Endothelial cell (in vitro differentiated cells): ENCODE measurements at regions not wholly inside any gene's neighbourhood (a gene's known extent, or its start where the extent isn't known, plus 50 kb on each side); places are given as distances from the start of the nearest gene placed in this dataset.

Source experiments
- DNase-seq: peaks from one replicate; pipeline ENCODE4 v3.0.0; 2021; ENCODE audit warnings: low spot score
- H3K27ac Mint-ChIP-seq: one replicate; pipeline ENCODE4 v1.8.0; 2021; ENCODE audit warnings: mixed read lengths, inconsistent platforms; ENCODE audit not compliant: unreplicated experiment
- H3K27me3 Mint-ChIP-seq: one replicate; pipeline ENCODE4 v1.8.0; 2021; ENCODE audit warnings: mild to moderate bottlenecking, moderate library complexity, mixed read lengths, inconsistent platforms; ENCODE audit not compliant: unreplicated experiment
- H3K36me3 Mint-ChIP-seq: one replicate; pipeline ENCODE4 v1.8.0; 2021; ENCODE audit warnings: mild to moderate bottlenecking, low read depth, mixed read lengths, inconsistent platforms; ENCODE audit not compliant: unreplicated experiment
- H3K4me1 Mint-ChIP-seq: one replicate; pipeline ENCODE4 v1.8.0; 2021; ENCODE audit warnings: mild to moderate bottlenecking, mixed read lengths, inconsistent platforms; ENCODE audit not compliant: unreplicated experiment
- H3K4me3 Mint-ChIP-seq: one replicate; pipeline ENCODE4 v1.8.0; 2021; ENCODE audit warnings: mild to moderate bottlenecking, mixed read lengths, inconsistent platforms; ENCODE audit not compliant: unreplicated experiment
- H3K9me3 Mint-ChIP-seq: one replicate; pipeline ENCODE4 v1.8.0; 2021; ENCODE audit warnings: mixed read lengths, inconsistent platforms; ENCODE audit not compliant: unreplicated experiment
- TF ChIP-seq, protein P1 (sequence below): fragments of 200-600 bp; sonication (generic); IDR thresholded peaks from one replicate; pipeline ENCODE4 v1.5.0; 2021; ENCODE audit warnings: antibody characterized with exemption; ENCODE audit not compliant: unreplicated experiment

- Mint-ChIP-seq H3K4me1 (no peaks in the 10 kb centered on the region), H3K9me3 (no peaks in the 10 kb centered on the region), H3K4me3 (no peak overlapping the region), H3K36me3 (no peaks in the 10 kb centered on the region), H3K27ac (no peak overlapping the region), H3K27me3 (no peaks in the 10 kb centered on the region)
- DNase-seq, result no peak
- TF ChIP-seq, protein P1, sequence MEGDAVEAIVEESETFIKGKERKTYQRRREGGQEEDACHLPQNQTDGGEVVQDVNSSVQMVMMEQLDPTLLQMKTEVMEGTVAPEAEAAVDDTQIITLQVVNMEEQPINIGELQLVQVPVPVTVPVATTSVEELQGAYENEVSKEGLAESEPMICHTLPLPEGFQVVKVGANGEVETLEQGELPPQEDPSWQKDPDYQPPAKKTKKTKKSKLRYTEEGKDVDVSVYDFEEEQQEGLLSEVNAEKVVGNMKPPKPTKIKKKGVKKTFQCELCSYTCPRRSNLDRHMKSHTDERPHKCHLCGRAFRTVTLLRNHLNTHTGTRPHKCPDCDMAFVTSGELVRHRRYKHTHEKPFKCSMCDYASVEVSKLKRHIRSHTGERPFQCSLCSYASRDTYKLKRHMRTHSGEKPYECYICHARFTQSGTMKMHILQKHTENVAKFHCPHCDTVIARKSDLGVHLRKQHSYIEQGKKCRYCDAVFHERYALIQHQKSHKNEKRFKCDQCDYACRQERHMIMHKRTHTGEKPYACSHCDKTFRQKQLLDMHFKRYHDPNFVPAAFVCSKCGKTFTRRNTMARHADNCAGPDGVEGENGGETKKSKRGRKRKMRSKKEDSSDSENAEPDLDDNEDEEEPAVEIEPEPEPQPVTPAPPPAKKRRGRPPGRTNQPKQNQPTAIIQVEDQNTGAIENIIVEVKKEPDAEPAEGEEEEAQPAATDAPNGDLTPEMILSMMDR, result no peak
These were observed 134.0 kb upstream of the ETS2 start for GRCh38 chr21:38671773-38672172.

- Mint-ChIP-seq H3K27me3 (no peaks in the 10 kb centered on the region), H3K9me3 (no peaks in the 10 kb centered on the region), H3K27ac (no peak overlapping the region), H3K4me1 (no peaks in the 10 kb centered on the region), H3K36me3 (no peaks in the 10 kb centered on the region), H3K4me3 (no peak overlapping the region)
- no peak for DNase-seq
- TF ChIP-seq, protein P1, result no peak
These were observed 130.4 kb upstream of the ETS2 start for GRCh38 chr21:38675182-38675824.

- no peaks in the 10 kb centered on the region for H3K36me3 Mint-ChIP-seq
- H3K27ac Mint-ChIP-seq, result no peak overlapping the region
- no peak overlapping the region for H3K4me3 Mint-ChIP-seq
- peaks cover 2% of the 10 kb centered on the region for H3K27me3 Mint-ChIP-seq
- DNase-seq, result no peak
- TF ChIP-seq, protein P1, result no peak
- H3K4me1 Mint-ChIP-seq, result no peaks in the 10 kb centered on the region
- H3K9me3 Mint-ChIP-seq, result no peaks in the 10 kb centered on the region
These were observed 126.9 kb upstream of the ETS2 start for GRCh38 chr21:38678827-38679226.

DNA sequence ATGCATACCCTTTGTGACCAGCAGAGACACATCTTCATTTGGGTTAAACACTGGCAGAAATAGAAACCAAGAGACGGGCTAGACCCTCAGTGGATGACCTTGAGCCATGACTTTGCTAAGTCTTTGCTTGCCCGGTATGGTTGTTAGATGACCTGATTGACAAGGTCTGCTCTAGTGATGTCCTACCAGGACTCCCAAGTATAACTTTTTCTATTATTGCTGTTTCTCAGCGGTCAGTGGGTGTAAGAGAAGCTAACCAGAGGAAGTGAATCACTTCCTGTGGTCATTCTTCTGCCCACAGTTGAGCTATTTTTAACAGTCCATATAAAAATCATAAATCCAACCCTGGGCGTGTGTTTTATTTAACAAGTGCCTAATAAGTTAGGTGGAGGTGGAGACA, 126.2 kb upstream of the ETS2 start:
- DNase-seq, result no peak
- H3K27ac Mint-ChIP-seq, result no peak overlapping the region

GRCh38 chr21:38680401-38680800, 125.3 kb upstream of the ETS2 start:
- no peak overlapping the region for H3K4me3 Mint-ChIP-seq
- no peak for DNase-seq
- H3K36me3 Mint-ChIP-seq, result no peaks in the 10 kb centered on the region
- no peaks in the 10 kb centered on the region for H3K9me3 Mint-ChIP-seq
- H3K4me1 Mint-ChIP-seq, result no peaks in the 10 kb centered on the region
- TF ChIP-seq, protein P1, result no peak
- peaks cover 2% of the 10 kb centered on the region for H3K27me3 Mint-ChIP-seq
- no peak overlapping the region for H3K27ac Mint-ChIP-seq

More for the DNA sequence above, 126.2 kb upstream of the ETS2 start:
- H3K4me1 Mint-ChIP-seq, result no peaks in the 10 kb centered on the region
- H3K36me3 Mint-ChIP-seq, result no peaks in the 10 kb centered on the region
- peaks cover 2% of the 10 kb centered on the region for H3K27me3 Mint-ChIP-seq
- no peak overlapping the region for H3K4me3 Mint-ChIP-seq
- no peaks in the 10 kb centered on the region for H3K9me3 Mint-ChIP-seq
- TF ChIP-seq, protein P1, result no peak
